ENCODE measurements at regions not wholly inside any gene's neighbourhood (a gene's known extent, or its start where the extent isn't known, plus 50 kb on each side); places are given as distances from the start of the nearest gene placed in this dataset.

DNA sequence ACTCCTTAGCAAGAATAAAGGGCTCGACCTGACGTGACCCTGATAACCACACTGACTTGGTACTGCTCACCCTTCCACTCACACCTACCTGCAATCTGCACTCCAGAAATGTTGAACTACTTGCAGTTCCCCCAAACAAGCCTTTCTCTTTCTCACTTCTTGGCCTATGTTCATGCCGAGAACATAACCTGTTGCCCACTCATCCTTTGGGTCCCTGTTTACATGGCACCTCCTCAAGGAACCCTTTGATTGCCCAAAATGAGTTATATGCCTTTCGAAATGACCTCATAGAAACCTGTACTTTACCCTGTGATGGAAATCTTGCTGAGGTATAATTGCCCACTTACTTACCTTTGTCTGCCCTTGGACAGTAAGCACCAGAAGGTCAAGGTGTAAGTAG is 96.2 kb downstream of the TMCO5A start:
- Histone ChIP-seq H3K9ac (ENCODE audit: low read length) (no peak overlapping the region), H3K36me3 (ENCODE audit: control insufficient read depth, insufficient read depth, low read length) (no peaks in the 10 kb centered on the region)

GRCh38 chr15:38035701-38036100 is 101.3 kb downstream of the TMCO5A start:
- Histone ChIP-seq H3K9me3 (ENCODE audit: control insufficient read depth, low read length) (no peaks in the 10 kb centered on the region), H3K27me3 (ENCODE audit: control insufficient read depth, insufficient read depth, low read length) (no peaks in the 10 kb centered on the region), H3K4me1 (ENCODE audit: control insufficient read depth, insufficient read depth, low read length) (no peaks in the 10 kb centered on the region), H3K4me3 (ENCODE audit: low read length) (no peak overlapping the region), H3K36me3 (ENCODE audit: control insufficient read depth, insufficient read depth, low read length) (no peaks in the 10 kb centered on the region), H3K9ac (ENCODE audit: low read length) (no peak overlapping the region)

More for the DNA sequence above, 96.2 kb downstream of the TMCO5A start:
- Histone ChIP-seq H3K9me3 (ENCODE audit: control insufficient read depth, low read length) (no peaks in the 10 kb centered on the region), H3K4me3 (ENCODE audit: low read length) (no peak overlapping the region), H3K27me3 (ENCODE audit: control insufficient read depth, insufficient read depth, low read length) (no peaks in the 10 kb centered on the region), H3K4me1 (ENCODE audit: control insufficient read depth, insufficient read depth, low read length) (no peaks in the 10 kb centered on the region)

DNA sequence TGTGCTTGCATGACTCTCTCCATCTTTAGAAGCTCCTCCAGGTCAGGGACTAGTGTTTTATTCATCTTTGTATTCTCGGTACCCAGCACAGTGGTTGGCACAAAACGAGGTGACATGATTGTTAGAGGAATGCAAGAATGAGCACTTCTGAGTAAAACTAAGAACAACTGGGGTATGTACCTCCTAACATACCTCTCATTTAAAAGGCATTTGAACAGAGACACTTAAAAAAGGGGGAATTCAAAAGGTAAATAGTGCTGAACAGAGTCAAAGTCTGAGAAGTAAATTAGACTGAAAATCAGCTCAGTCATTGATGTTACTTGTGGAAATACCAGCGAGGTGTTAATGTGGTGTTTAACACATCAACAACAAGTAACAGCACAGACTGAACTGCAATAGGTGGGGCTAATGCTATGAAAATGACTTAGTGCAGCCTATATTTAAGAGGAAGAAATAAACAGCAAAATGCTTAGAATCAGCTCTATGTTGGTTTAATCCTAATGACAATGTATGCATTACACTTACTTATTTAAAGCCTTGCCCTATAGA is 102.4 kb downstream of the TMCO5A start:
- no peak overlapping the region for H3K4me3 ChIP-seq (ENCODE audit: low read length)
- no peaks in the 10 kb centered on the region for H3K9me3 ChIP-seq (ENCODE audit: control insufficient read depth, low read length)
- H3K36me3 ChIP-seq (ENCODE audit: control insufficient read depth, insufficient read depth, low read length) = no peaks in the 10 kb centered on the region
- H3K4me1 ChIP-seq (ENCODE audit: control insufficient read depth, insufficient read depth, low read length) = no peaks in the 10 kb centered on the region
- H3K27me3 ChIP-seq (ENCODE audit: control insufficient read depth, insufficient read depth, low read length) = no peaks in the 10 kb centered on the region
- no peak overlapping the region for H3K9ac ChIP-seq (ENCODE audit: low read length)

GRCh38 chr15:38038659-38039442 is 104.4 kb downstream of the TMCO5A start:
- no peaks in the 10 kb centered on the region for H3K27me3 ChIP-seq (ENCODE audit: control insufficient read depth, insufficient read depth, low read length)

GRCh38 chr15:38040615-38041014 is 106.2 kb downstream of the TMCO5A start:
- H3K9me3 ChIP-seq (ENCODE audit: control insufficient read depth, low read length) = no peaks in the 10 kb centered on the region
- H3K27me3 ChIP-seq (ENCODE audit: control insufficient read depth, insufficient read depth, low read length) = no peaks in the 10 kb centered on the region
- no peak overlapping the region for H3K9ac ChIP-seq (ENCODE audit: low read length)
- H3K4me3 ChIP-seq (ENCODE audit: low read length) = no peak overlapping the region
- H3K4me1 ChIP-seq (ENCODE audit: control insufficient read depth, insufficient read depth, low read length) = no peaks in the 10 kb centered on the region
- no peaks in the 10 kb centered on the region for H3K36me3 ChIP-seq (ENCODE audit: control insufficient read depth, insufficient read depth, low read length)

More at GRCh38 chr15:38038659-38039442, 104.4 kb downstream of the TMCO5A start:
- Histone ChIP-seq H3K4me3 (ENCODE audit: low read length) (no peak overlapping the region), H3K4me1 (ENCODE audit: control insufficient read depth, insufficient read depth, low read length) (no peaks in the 10 kb centered on the region), H3K9me3 (ENCODE audit: control insufficient read depth, low read length) (no peaks in the 10 kb centered on the region), H3K36me3 (ENCODE audit: control insufficient read depth, insufficient read depth, low read length) (no peaks in the 10 kb centered on the region), H3K9ac (ENCODE audit: low read length) (no peak overlapping the region)

DNA sequence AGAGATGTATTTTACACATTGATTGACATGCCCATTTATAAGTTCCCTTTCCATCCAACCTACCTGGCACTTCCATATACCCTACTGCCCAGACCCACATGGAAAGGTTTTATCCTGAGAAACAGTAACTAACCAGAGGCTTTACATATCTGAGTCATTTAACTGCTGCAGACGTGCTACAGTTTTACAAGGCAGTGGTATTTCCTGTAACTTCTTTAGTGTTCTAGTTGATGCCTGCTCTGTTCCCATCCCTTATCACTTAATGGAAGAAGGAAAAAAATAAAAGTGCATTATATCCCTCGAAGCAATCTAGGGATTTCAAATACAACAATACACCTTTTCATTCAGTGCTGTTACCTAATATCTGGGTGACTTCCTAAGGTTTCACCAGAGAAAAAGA is 107.1 kb downstream of the TMCO5A start:
- Histone ChIP-seq H3K36me3 (ENCODE audit: control insufficient read depth, insufficient read depth, low read length) (no peaks in the 10 kb centered on the region), H3K9me3 (ENCODE audit: control insufficient read depth, low read length) (no peaks in the 10 kb centered on the region), H3K27me3 (ENCODE audit: control insufficient read depth, insufficient read depth, low read length) (no peaks in the 10 kb centered on the region), H3K9ac (ENCODE audit: low read length) (no peak overlapping the region), H3K4me3 (ENCODE audit: low read length) (no peak overlapping the region), H3K4me1 (ENCODE audit: control insufficient read depth, insufficient read depth, low read length) (no peaks in the 10 kb centered on the region)

DNA sequence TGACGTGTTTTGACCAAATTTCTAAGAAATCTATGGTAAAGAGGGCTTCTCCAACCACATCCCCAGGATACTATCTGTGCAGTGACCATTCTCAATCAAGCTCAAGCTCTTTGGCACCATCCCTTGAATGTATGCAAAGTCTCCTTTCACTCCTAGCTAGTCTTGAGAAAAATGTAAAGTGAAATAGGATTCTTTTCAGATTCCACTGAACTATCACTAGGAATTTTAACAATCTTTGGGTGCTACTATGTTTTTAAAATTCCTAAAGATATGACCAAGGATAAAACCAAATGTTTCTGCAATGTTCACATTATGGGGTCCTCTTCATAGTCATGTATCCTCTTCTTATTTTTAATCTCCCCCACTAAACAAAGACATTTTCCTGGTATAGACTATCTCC is 107.8 kb downstream of the TMCO5A start:
- Histone ChIP-seq H3K36me3 (ENCODE audit: control insufficient read depth, insufficient read depth, low read length) (no peaks in the 10 kb centered on the region), H3K27me3 (ENCODE audit: control insufficient read depth, insufficient read depth, low read length) (no peaks in the 10 kb centered on the region), H3K9ac (ENCODE audit: low read length) (no peak overlapping the region), H3K9me3 (ENCODE audit: control insufficient read depth, low read length) (no peaks in the 10 kb centered on the region), H3K4me3 (ENCODE audit: low read length) (no peak overlapping the region), H3K4me1 (ENCODE audit: control insufficient read depth, insufficient read depth, low read length) (no peaks in the 10 kb centered on the region)

DNA sequence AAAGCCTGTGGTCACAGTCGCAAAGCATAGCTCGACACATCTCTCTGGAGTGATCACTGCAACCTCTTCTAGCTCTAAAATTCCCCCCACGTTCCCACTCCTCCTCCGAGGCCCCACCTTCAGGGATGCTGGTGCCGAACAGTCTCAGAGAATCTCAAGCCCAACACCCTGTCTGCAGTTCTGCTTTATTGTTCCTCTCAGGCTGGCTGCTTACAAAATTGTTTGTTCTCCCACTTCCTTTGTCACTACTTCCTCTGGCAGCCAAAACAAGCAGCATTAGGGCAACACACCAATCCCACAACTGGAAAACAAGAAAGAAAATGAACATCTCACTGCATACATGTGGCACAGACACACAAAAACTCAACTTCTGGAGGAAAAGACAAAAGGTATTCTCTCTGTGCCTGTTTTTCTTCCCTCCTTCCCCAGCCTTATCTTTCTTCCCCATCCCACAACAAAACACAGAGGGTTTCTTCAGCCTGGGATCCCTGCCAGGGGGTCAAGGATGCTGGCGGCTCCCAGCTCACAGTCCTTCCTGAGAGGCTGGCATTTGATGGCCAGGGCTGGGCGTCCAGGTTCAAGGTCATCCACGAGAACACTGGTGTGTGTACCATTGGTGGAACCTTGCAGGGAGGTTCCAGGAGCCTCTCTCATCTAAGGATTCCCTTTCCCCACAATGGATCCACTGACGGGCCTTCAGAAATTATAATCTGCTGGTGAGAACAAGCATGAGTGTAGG is 108.4 kb downstream of the TMCO5A start:
- H3K4me3 ChIP-seq (ENCODE audit: low read length) = no peak overlapping the region
- no peak overlapping the region for H3K9ac ChIP-seq (ENCODE audit: low read length)
- no peaks in the 10 kb centered on the region for H3K9me3 ChIP-seq (ENCODE audit: control insufficient read depth, low read length)

DNA sequence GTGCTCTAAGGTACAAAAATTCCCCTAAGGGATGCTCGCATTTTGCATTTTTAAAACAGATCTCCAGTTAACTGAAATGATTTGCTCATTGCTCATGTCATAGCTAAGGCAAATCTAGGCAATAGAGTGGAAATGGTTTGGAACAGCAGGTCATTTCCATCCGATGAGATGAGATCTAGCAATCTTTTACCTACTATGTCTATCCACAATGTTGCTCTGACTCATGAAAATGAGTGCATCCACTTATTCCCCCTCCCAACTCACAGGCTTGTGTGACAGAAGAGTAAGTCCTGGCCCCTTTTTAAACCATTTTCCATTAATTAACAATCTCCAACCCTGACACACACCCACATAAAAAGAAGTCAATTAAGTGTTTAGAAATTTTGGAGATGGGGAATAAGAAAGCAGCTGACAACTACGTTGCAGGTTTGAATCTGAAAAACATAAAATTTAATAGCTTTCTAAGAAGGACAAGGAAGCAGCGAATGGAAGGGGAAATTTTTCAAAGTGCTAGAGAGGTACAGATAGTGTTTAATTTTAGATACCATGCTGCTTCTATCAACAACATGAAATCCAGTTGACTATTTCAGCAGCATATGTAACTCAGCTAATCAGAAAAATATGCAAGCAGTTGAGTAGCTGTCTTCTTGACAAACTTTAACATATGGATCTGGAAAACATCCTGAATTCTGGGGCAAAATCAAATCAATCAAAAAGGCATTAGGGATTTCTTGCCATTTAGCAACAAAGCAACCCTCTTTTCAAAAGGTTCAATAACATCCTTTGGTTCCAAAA is 112.0 kb downstream of the TMCO5A start:
- Histone ChIP-seq H3K27me3 (ENCODE audit: control insufficient read depth, insufficient read depth, low read length) (no peaks in the 10 kb centered on the region), H3K36me3 (ENCODE audit: control insufficient read depth, insufficient read depth, low read length) (no peaks in the 10 kb centered on the region), H3K9ac (ENCODE audit: low read length) (no peak overlapping the region), H3K9me3 (ENCODE audit: control insufficient read depth, low read length) (no peaks in the 10 kb centered on the region), H3K4me1 (ENCODE audit: control insufficient read depth, insufficient read depth, low read length) (peaks cover 11% of the 10 kb centered on the region), H3K4me3 (ENCODE audit: low read length) (no peak overlapping the region)

More for the DNA sequence above, 108.4 kb downstream of the TMCO5A start:
- no peaks in the 10 kb centered on the region for H3K4me1 ChIP-seq (ENCODE audit: control insufficient read depth, insufficient read depth, low read length)
- H3K36me3 ChIP-seq (ENCODE audit: control insufficient read depth, insufficient read depth, low read length) = no peaks in the 10 kb centered on the region
- H3K27me3 ChIP-seq (ENCODE audit: control insufficient read depth, insufficient read depth, low read length) = no peaks in the 10 kb centered on the region

DNA sequence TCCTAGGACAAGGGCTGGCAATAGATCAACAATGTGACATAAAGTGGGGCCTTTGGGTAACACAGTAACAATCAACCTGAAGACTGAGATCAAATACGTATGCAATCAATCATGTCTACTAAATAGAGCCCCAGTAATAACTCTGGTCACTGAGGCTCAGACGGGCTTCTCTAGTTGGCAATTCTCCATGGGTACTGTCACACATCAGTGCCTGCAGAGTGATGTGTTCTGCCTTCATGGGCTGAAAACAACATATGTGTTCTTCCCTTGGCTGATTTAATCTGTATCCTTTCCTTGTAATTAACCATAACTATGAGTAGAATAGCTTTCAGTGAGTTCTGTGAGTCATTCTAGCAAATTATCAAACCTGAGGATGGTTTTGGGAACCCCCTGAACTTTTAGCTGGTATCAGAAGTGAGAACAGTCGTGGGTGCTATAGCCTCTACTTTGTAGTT is 113.6 kb downstream of the TMCO5A start:
- Histone ChIP-seq H3K4me3 (ENCODE audit: low read length) (no peak overlapping the region), H3K9ac (ENCODE audit: low read length) (no peak overlapping the region), H3K36me3 (ENCODE audit: control insufficient read depth, insufficient read depth, low read length) (no peaks in the 10 kb centered on the region), H3K27me3 (ENCODE audit: control insufficient read depth, insufficient read depth, low read length) (no peaks in the 10 kb centered on the region), H3K4me1 (ENCODE audit: control insufficient read depth, insufficient read depth, low read length) (peaks cover 11% of the 10 kb centered on the region), H3K9me3 (ENCODE audit: control insufficient read depth, low read length) (no peaks in the 10 kb centered on the region)

GRCh38 chr15:38049891-38050290 is 115.5 kb downstream of the TMCO5A start:
- H3K9ac ChIP-seq (ENCODE audit: low read length) = no peak overlapping the region

More at GRCh38 chr15:38049891-38050290, 115.5 kb downstream of the TMCO5A start:
- H3K36me3 ChIP-seq (ENCODE audit: control insufficient read depth, insufficient read depth, low read length) = no peaks in the 10 kb centered on the region
- peaks cover 11% of the 10 kb centered on the region for H3K4me1 ChIP-seq (ENCODE audit: control insufficient read depth, insufficient read depth, low read length)
- no peaks in the 10 kb centered on the region for H3K27me3 ChIP-seq (ENCODE audit: control insufficient read depth, insufficient read depth, low read length)
- H3K9me3 ChIP-seq (ENCODE audit: control insufficient read depth, low read length) = no peaks in the 10 kb centered on the region
- H3K4me3 ChIP-seq (ENCODE audit: low read length) = no peak overlapping the region

All from mucosa of stomach (tissue), 1 donor.